GM12878 (cell line): ENCODE measurements at regions not wholly inside any gene's neighbourhood (a gene's known extent, or its start where the extent isn't known, plus 50 kb on each side); places are given as distances from the start of the nearest gene placed in this dataset.

Experiments used
- ATAC-seq: fragments of 200-7000 bp; cut with Tn5 transposase; 3 replicates; pipeline ENCODE4 v1.9.1; 2020; ENCODE audit warnings: mild to moderate bottlenecking, moderate library complexity
- BruUV-seq: library from RNA; stranded (reverse); fragments of 400-500 nt; replicated peaks from 2 replicates; lab custom pipeline; 2021; lab: Mats Ljungman, UMichigan
- CTCF ChIA-PET: fragments of 300-600 bp; sonication (Branson Sonifier 250); formaldehyde crosslinking; extraction: SDS; loops from one replicate; lab custom pipeline; 2021; ENCODE audit warnings: inconsistent platforms; lab: Yijun Ruan, JAX
- POLR2A ChIA-PET: fragments of 350-600 bp; formaldehyde crosslinking; extraction: SDS; loops from one replicate; lab custom pipeline; 2021; ENCODE audit warnings: inconsistent platforms; lab: Charles Lee
- RAD21 ChIA-PET: fragments of 300-600 bp; sonication (Branson Sonifier 250); formaldehyde crosslinking; loops from one replicate; lab custom pipeline; 2023; ENCODE audit warnings: antibody characterized with exemption; ENCODE audit not compliant: unreplicated experiment; lab: Charles Lee
- SMC1A ChIA-PET: fragments of 300-600 bp; sonication (Branson Sonifier 250); formaldehyde crosslinking; loops from one replicate; lab custom pipeline; 2023; ENCODE audit not compliant: unreplicated experiment, uncharacterized antibody; lab: Charles Lee
- DNase-seq: peaks from one replicate; pipeline ENCODE4 v3.0.0-alpha.2; 2011; ENCODE audit warnings: low read depth, low spot score
- FAIRE-seq: peaks from 3 replicates; lab custom pipeline; 2011; peaks lifted over from hg19 to GRCh38; lab: Jason Lieb, UNC
- H2AFZ ChIP-seq: 2 replicates; pipeline ENCODE4 v1.6.0; 2011; ENCODE audit warnings: low read depth, low read length, control low read depth; ENCODE audit not compliant: control insufficient read depth
- H3K27ac ChIP-seq: 2 replicates; pipeline ENCODE4 v1.5.1; 2011; ENCODE audit warnings: control low read depth; ENCODE audit not compliant: control insufficient read depth, insufficient read depth
- H3K27me3 ChIP-seq, 2 experiments: replicated peaks in 1 of 2; 2 replicates each; pipeline versions ENCODE4 v1.6.0 to v1.6.1; 2011; ENCODE audit warnings: low read length in 1 of 2; ENCODE audit not compliant: control insufficient read depth in 2 of 2, insufficient read depth in 2 of 2
- H3K36me3 ChIP-seq, 2 experiments: 2 replicates each; pipeline ENCODE4 v1.5.1; 2011; ENCODE audit warnings: low read length in 1 of 2; ENCODE audit not compliant: control insufficient read depth in 2 of 2, insufficient read depth in 2 of 2
- H3K4me1 ChIP-seq: 2 replicates; pipeline ENCODE4 v1.6.1; 2011; ENCODE audit warnings: mild to moderate bottlenecking, low read length, moderate library complexity, mixed read lengths; ENCODE audit not compliant: control insufficient read depth, insufficient read depth
- H3K4me2 ChIP-seq: 2 replicates; pipeline ENCODE4 v1.6.0; 2011; ENCODE audit warnings: control low read depth; ENCODE audit not compliant: control insufficient read depth, insufficient read depth
- H3K4me3 ChIP-seq: fragments of 200-600 bp; sonication (generic); 2 replicates; pipeline ENCODE4 v1.5.1; 2016
- H3K79me2 ChIP-seq: 2 replicates; pipeline ENCODE4 v1.6.0; 2011; ENCODE audit warnings: low read length; ENCODE audit not compliant: control insufficient read depth, insufficient read depth
- H3K9ac ChIP-seq: 2 replicates; pipeline ENCODE4 v1.8.0; 2011; ENCODE audit warnings: low read length, control low read depth, mixed read lengths; ENCODE audit not compliant: control insufficient read depth, insufficient read depth
- H3K9me3 ChIP-seq: replicated peaks from 3 replicates; pipeline ENCODE4 v1.5.1; 2011; ENCODE audit warnings: mild to moderate bottlenecking, low read length; ENCODE audit not compliant: control insufficient read depth, insufficient read depth
- H4K20me1 ChIP-seq: 2 replicates; pipeline ENCODE4 v1.6.0; 2011; ENCODE audit not compliant: control insufficient read depth, insufficient read depth
- BACH1 ChIP-seq: fragments of 450-650 bp; IDR thresholded peaks from 2 replicates; pipeline ENCODE4 v1.6.1; 2017; ENCODE audit warnings: mild to moderate bottlenecking, borderline replicate concordance
- CTCF ChIP-seq, 3 experiments: IDR thresholded peaks in 2 of 3; conservative IDR thresholded peaks in 1 of 3; 2 replicates each; pipeline ENCODE4 v1.5.1; 2011; ENCODE audit warnings: low read depth in 3 of 3, low read length in 3 of 3, mild to moderate bottlenecking in 3 of 3, control low read depth in 2 of 3, moderate library complexity in 2 of 3, inconsistent platforms in 1 of 3, mixed read lengths in 1 of 3; ENCODE audit not compliant: control insufficient read depth in 2 of 3, insufficient read depth in 1 of 3; ENCODE audit errors: extremely low read depth in 1 of 3
- GABPA ChIP-seq: IDR thresholded peaks from 2 replicates; pipeline ENCODE4 v1.6.1; 2014; ENCODE audit warnings: antibody characterized with exemption, low read depth, mild to moderate bottlenecking, inconsistent platforms
- GATAD2B ChIP-seq: fragments of 450-650 bp; conservative IDR thresholded peaks from 2 replicates; pipeline ENCODE4 v1.6.1; 2017; ENCODE audit warnings: low read depth, mild to moderate bottlenecking, moderate library complexity
- MYB ChIP-seq: fragments of 150-350 bp; IDR thresholded peaks from 2 replicates; pipeline ENCODE4 v1.6.1; 2014; ENCODE audit warnings: mild to moderate bottlenecking, low read depth, low read length, borderline replicate concordance
- MYC ChIP-seq: IDR thresholded peaks from 2 replicates; pipeline ENCODE4 v1.6.1; 2011; ENCODE audit warnings: mild to moderate bottlenecking, low read length, moderate library complexity, inconsistent platforms; ENCODE audit not compliant: insufficient read depth, insufficient replicate concordance, insufficient read length, severe bottlenecking
- SIN3A ChIP-seq: IDR thresholded peaks from 2 replicates; pipeline ENCODE4 v1.6.1; 2012; ENCODE audit warnings: low read depth, low read length, improper control_type of control experiment
- SIX5 ChIP-seq: IDR thresholded peaks from 2 replicates; pipeline ENCODE4 v1.6.1; 2011; ENCODE audit warnings: mild to moderate bottlenecking, low read depth, low read length, moderate library complexity; ENCODE audit not compliant: severe bottlenecking
- WGBS: methylation state at CpG from one replicate; pipeline ENCODE4 v1.1.6; 2016; ENCODE audit warnings: low lambda C conversion rate; ENCODE audit not compliant: insufficient replicate concordance, insufficient coverage; ENCODE audit errors: missing lambda C conversion rate; 5-methylcytosine and 5-hydroxymethylcytosine counted together
- in situ Hi-C: fragments of 300-500 bp; cut with MboI; formaldehyde crosslinking; loops from 9 replicates; pipeline ENCODE4 v1.14.3; 2018; ENCODE audit warnings: mixed read lengths
- intact Hi-C: fragments of 100-400 bp; cut with micrococcal nuclease; formaldehyde crosslinking; loops from one replicate; pipeline ENCODE4 v1.14.2; 2022; ENCODE audit not compliant: unreplicated experiment
- TF ChIP-seq, protein P1 (sequence below): fragments of 450-650 bp; IDR thresholded peaks from 2 replicates; pipeline ENCODE4 v1.6.1; 2017; ENCODE audit warnings: mild to moderate bottlenecking, moderate library complexity

DNA sequence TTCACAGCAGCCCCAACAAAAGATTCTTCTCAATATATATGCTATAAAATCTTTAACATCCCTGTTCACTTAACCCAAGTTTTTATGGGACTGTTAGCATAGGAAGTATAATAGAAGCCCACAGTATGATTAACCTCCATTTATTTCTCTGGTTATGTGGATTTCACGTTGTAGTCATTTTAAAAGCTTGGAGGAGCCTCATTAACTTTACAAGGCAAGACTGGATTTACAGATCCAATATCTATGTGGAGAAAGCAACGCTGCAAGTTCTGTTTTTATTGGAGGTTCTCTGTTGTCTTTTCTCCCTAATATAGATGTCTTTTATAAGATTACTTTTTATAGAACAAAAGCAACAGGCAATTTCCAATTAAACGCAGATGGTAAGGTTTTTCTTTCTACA is 114.9 kb upstream of the SYT4 start:
- Histone ChIP-seq H3K79me2 (no peaks in the 10 kb centered on the region), H3K9me3 (no peaks in the 10 kb centered on the region), H3K27me3 (no peaks in the 10 kb centered on the region), H2AFZ (no peak overlapping the region), H3K4me1 (no peaks in the 10 kb centered on the region), H3K9ac (no peak overlapping the region), H3K27ac (no peak overlapping the region), H4K20me1 (no peaks in the 10 kb centered on the region), H3K36me3 (no peaks in the 10 kb centered on the region), H3K4me3 (no peak overlapping the region), H3K4me2 (no peak overlapping the region)
- ATAC-seq (no peak), DNase-seq (no peak), FAIRE-seq (no peak)
- TF ChIP-seq GABPA (no peak), MYB (no peak), CTCF (IDR thresholded peaks at IDR 0.05 in 2 of 3, conservative IDR thresholded peaks at IDR 0.05 in 1 of 3; ENCODE audit: control insufficient read depth in 2 of 3, extremely low read depth in 1 of 3, insufficient read depth in 1 of 3, low read depth in 3 of 3, low read length in 3 of 3) (no peak), GATAD2B (no peak), MYC (no peak), SIX5 (no peak), BACH1 (no peak), SIN3A (no peak)
- TF ChIP-seq, protein P1, sequence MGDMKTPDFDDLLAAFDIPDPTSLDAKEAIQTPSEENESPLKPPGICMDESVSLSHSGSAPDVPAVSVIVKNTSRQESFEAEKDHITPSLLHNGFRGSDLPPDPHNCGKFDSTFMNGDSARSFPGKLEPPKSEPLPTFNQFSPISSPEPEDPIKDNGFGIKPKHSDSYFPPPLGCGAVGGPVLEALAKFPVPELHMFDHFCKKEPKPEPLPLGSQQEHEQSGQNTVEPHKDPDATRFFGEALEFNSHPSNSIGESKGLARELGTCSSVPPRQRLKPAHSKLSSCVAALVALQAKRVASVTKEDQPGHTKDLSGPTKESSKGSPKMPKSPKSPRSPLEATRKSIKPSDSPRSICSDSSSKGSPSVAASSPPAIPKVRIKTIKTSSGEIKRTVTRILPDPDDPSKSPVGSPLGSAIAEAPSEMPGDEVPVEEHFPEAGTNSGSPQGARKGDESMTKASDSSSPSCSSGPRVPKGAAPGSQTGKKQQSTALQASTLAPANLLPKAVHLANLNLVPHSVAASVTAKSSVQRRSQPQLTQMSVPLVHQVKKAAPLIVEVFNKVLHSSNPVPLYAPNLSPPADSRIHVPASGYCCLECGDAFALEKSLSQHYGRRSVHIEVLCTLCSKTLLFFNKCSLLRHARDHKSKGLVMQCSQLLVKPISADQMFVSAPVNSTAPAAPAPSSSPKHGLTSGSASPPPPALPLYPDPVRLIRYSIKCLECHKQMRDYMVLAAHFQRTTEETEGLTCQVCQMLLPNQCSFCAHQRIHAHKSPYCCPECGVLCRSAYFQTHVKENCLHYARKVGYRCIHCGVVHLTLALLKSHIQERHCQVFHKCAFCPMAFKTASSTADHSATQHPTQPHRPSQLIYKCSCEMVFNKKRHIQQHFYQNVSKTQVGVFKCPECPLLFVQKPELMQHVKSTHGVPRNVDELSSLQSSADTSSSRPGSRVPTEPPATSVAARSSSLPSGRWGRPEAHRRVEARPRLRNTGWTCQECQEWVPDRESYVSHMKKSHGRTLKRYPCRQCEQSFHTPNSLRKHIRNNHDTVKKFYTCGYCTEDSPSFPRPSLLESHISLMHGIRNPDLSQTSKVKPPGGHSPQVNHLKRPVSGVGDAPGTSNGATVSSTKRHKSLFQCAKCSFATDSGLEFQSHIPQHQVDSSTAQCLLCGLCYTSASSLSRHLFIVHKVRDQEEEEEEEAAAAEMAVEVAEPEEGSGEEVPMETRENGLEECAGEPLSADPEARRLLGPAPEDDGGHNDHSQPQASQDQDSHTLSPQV, result no peak
- WGBS, result 17% methylated on average over 3 of the region's 3 CpGs
- POLR2A ChIA-PET, result no interaction called here
- no TSS peak for BruUV-seq
- CTCF ChIA-PET, result no interaction called here
- RAD21 ChIA-PET, result no interaction called here
- intact Hi-C loops, result no loop called here
- SMC1A ChIA-PET, result no interaction called here
- in situ Hi-C loops, result no loop called here
